Activated T-helper 2 cell treated with anti-CD3 and anti-CD28 coated beads, Interferon-gamma antibody, Interleukin-2, Interleukin-4, amounts not matched to agents 10 μg/mL and 5 μg/mL and 100 μg/mL, durations not matched to agents 14 hours and 24 hours and 36 hours (primary cell): ENCODE measurements at regions not wholly inside any gene's neighbourhood (a gene's known extent, or its start where the extent isn't known, plus 50 kb on each side); places are given as distances from the start of the nearest gene placed in this dataset.

Experiments used
- DNase-seq: peaks from one replicate; pipeline ENCODE4 v3.0.0; 2021; ENCODE audit warnings: low spot score
- H3K27ac Mint-ChIP-seq: one replicate; pipeline ENCODE4 v1.8.0; 2021; ENCODE audit warnings: mixed read lengths
- H3K27me3 Mint-ChIP-seq: one replicate; pipeline ENCODE4 v1.8.0; 2021; ENCODE audit warnings: low read depth, mixed read lengths
- H3K36me3 Mint-ChIP-seq: one replicate; pipeline ENCODE4 v1.8.0; 2021; ENCODE audit warnings: low read depth, mixed read lengths
- H3K4me1 Mint-ChIP-seq: one replicate; pipeline ENCODE4 v1.8.0; 2021; ENCODE audit warnings: low read depth, mixed read lengths
- H3K4me3 Mint-ChIP-seq: one replicate; pipeline ENCODE4 v1.8.0; 2021; ENCODE audit warnings: low read depth, mild to moderate bottlenecking, moderate library complexity, mixed read lengths
- H3K9me3 Mint-ChIP-seq: one replicate; pipeline ENCODE4 v1.8.0; 2021; ENCODE audit warnings: mixed read lengths
- intact Hi-C: fragments of 100-400 bp; cut with micrococcal nuclease; formaldehyde crosslinking; loops from one replicate; pipeline ENCODE4 v1.15.1; 2023

- no peak for DNase-seq
- intact Hi-C loops = no loop called here
- Mint-ChIP-seq H3K27me3 (peaks cover 17% of the 10 kb centered on the region), H3K27ac (no peak overlapping the region), H3K36me3 (no peaks in the 10 kb centered on the region), H3K4me1 (peaks cover 3% of the 10 kb centered on the region), H3K9me3 (peaks cover 8% of the 10 kb centered on the region), H3K4me3 (no peak overlapping the region)
These were observed 56.6 kb upstream of the SCOC start for GRCh38 chr4:140316799-140317198.

GRCh38 chr4:140315970-140316369 lies 57.5 kb upstream of the SCOC start:
- H3K27ac Mint-ChIP-seq = no peak overlapping the region
- no peaks in the 10 kb centered on the region for H3K36me3 Mint-ChIP-seq
- peaks cover 4% of the 10 kb centered on the region for H3K9me3 Mint-ChIP-seq
- peaks cover 3% of the 10 kb centered on the region for H3K4me1 Mint-ChIP-seq
- intact Hi-C loops = no loop called here
- H3K27me3 Mint-ChIP-seq = peaks cover 14% of the 10 kb centered on the region
- no peak overlapping the region for H3K4me3 Mint-ChIP-seq
- DNase-seq = no peak

GRCh38 chr4:140315438-140315837 lies 58.0 kb upstream of the SCOC start:
- DNase-seq = no peak
- intact Hi-C loops = no loop called here
- Mint-ChIP-seq H3K27me3 (peaks cover 17% of the 10 kb centered on the region), H3K36me3 (no peaks in the 10 kb centered on the region), H3K9me3 (peaks cover 4% of the 10 kb centered on the region), H3K27ac (no peak overlapping the region), H3K4me1 (peaks cover 3% of the 10 kb centered on the region), H3K4me3 (no peak overlapping the region)

- intact Hi-C loops = no loop called here
- Mint-ChIP-seq H3K27ac (no peak overlapping the region), H3K9me3 (peaks cover 4% of the 10 kb centered on the region), H3K4me3 (no peak overlapping the region), H3K27me3 (peaks cover 18% of the 10 kb centered on the region), H3K36me3 (no peaks in the 10 kb centered on the region), H3K4me1 (peaks cover 3% of the 10 kb centered on the region)
- DNase-seq = no peak
These were observed 58.4 kb upstream of the SCOC start for GRCh38 chr4:140315019-140315418.

GRCh38 chr4:140312100-140312499 lies 61.3 kb upstream of the SCOC start:
- Mint-ChIP-seq H3K27me3 (peaks cover 26% of the 10 kb centered on the region), H3K36me3 (no peaks in the 10 kb centered on the region), H3K4me3 (no peak overlapping the region), H3K27ac (no peak overlapping the region), H3K4me1 (peaks cover 3% of the 10 kb centered on the region), H3K9me3 (no peaks in the 10 kb centered on the region)
- DNase-seq = no peak
- intact Hi-C loops = no loop called here

GRCh38 chr4:140311257-140311835 lies 62.1 kb upstream of the SCOC start:
- Mint-ChIP-seq H3K4me3 (no peak overlapping the region), H3K36me3 (no peaks in the 10 kb centered on the region), H3K4me1 (peaks cover 3% of the 10 kb centered on the region), H3K27me3 (peaks cover 25% of the 10 kb centered on the region), H3K27ac (no peak overlapping the region), H3K9me3 (no peaks in the 10 kb centered on the region)
- DNase-seq = no peak
- intact Hi-C loops = no loop called here

GRCh38 chr4:140309124-140309870 lies 64.1 kb upstream of the SCOC start:
- peaks cover 36% of the 10 kb centered on the region for H3K27me3 Mint-ChIP-seq
- no peak overlapping the region for H3K4me3 Mint-ChIP-seq
- no peaks in the 10 kb centered on the region for H3K9me3 Mint-ChIP-seq
- H3K4me1 Mint-ChIP-seq = peaks cover 3% of the 10 kb centered on the region
- DNase-seq = no peak
- H3K27ac Mint-ChIP-seq = no peak overlapping the region
- intact Hi-C loops = no loop called here
- H3K36me3 Mint-ChIP-seq = no peaks in the 10 kb centered on the region

GRCh38 chr4:140308366-140309123 lies 64.9 kb upstream of the SCOC start:
- no peak for DNase-seq
- intact Hi-C loops = no loop called here
- no peak overlapping the region for H3K4me3 Mint-ChIP-seq
- H3K36me3 Mint-ChIP-seq = no peaks in the 10 kb centered on the region
- H3K9me3 Mint-ChIP-seq = no peaks in the 10 kb centered on the region
- no peak overlapping the region for H3K27ac Mint-ChIP-seq
- H3K27me3 Mint-ChIP-seq = peaks cover 41% of the 10 kb centered on the region
- peaks cover 3% of the 10 kb centered on the region for H3K4me1 Mint-ChIP-seq

GRCh38 chr4:140305053-140305452 lies 68.4 kb upstream of the SCOC start:
- intact Hi-C loops = no loop called here
- H3K9me3 Mint-ChIP-seq = no peaks in the 10 kb centered on the region
- H3K4me3 Mint-ChIP-seq = no peak overlapping the region
- H3K27ac Mint-ChIP-seq = no peak overlapping the region
- peaks cover 40% of the 10 kb centered on the region for H3K27me3 Mint-ChIP-seq
- H3K36me3 Mint-ChIP-seq = no peaks in the 10 kb centered on the region
- DNase-seq = no peak
- H3K4me1 Mint-ChIP-seq = no peaks in the 10 kb centered on the region

GRCh38 chr4:140304346-140304745 lies 69.1 kb upstream of the SCOC start:
- Mint-ChIP-seq H3K4me1 (no peaks in the 10 kb centered on the region), H3K27me3 (peaks cover 35% of the 10 kb centered on the region), H3K27ac (no peak overlapping the region), H3K4me3 (no peak overlapping the region), H3K9me3 (no peaks in the 10 kb centered on the region), H3K36me3 (no peaks in the 10 kb centered on the region)
- intact Hi-C loops = no loop called here
- DNase-seq = no peak

- Mint-ChIP-seq H3K27me3 (peaks cover 29% of the 10 kb centered on the region), H3K36me3 (no peaks in the 10 kb centered on the region), H3K9me3 (no peaks in the 10 kb centered on the region), H3K4me3 (no peak overlapping the region), H3K27ac (no peak overlapping the region), H3K4me1 (no peaks in the 10 kb centered on the region)
- no peak for DNase-seq
- intact Hi-C loops = no loop called here
These were observed 71.1 kb upstream of the SCOC start for GRCh38 chr4:140302151-140302859.

GRCh38 chr4:140300271-140300970 lies 73.0 kb upstream of the SCOC start:
- Mint-ChIP-seq H3K27me3 (peaks cover 23% of the 10 kb centered on the region), H3K27ac (no peak overlapping the region), H3K4me1 (no peaks in the 10 kb centered on the region), H3K9me3 (no peaks in the 10 kb centered on the region), H3K36me3 (no peaks in the 10 kb centered on the region), H3K4me3 (no peak overlapping the region)
- DNase-seq = no peak
- intact Hi-C loops = no loop called here
